ENCODE measurements at regions not wholly inside any gene's neighbourhood (a gene's known extent, or its start where the extent isn't known, plus 50 kb on each side); places are given as distances from the start of the nearest gene placed in this dataset.

DNA sequence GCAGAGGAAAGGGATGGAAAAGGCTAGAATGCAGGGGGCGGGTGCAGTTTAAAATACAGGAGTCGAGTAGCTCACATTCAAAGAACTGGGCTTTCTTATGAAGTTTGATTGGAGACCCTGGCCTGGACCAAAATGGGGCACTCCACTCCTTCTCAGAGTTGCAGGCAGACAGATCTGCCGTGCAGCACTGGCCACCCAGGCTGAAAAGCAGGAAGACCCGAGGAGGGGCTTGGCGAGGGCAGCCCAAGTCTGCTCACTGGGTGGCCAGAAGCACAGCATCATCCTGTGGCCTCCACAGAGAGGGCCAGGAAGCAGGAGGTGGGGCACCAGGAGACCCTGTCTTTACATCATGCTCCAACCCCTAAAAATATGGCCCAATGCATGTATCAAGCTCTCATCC is 109.1 kb upstream of the BCL2L14 start:
- TF ChIP-seq, protein P1, sequence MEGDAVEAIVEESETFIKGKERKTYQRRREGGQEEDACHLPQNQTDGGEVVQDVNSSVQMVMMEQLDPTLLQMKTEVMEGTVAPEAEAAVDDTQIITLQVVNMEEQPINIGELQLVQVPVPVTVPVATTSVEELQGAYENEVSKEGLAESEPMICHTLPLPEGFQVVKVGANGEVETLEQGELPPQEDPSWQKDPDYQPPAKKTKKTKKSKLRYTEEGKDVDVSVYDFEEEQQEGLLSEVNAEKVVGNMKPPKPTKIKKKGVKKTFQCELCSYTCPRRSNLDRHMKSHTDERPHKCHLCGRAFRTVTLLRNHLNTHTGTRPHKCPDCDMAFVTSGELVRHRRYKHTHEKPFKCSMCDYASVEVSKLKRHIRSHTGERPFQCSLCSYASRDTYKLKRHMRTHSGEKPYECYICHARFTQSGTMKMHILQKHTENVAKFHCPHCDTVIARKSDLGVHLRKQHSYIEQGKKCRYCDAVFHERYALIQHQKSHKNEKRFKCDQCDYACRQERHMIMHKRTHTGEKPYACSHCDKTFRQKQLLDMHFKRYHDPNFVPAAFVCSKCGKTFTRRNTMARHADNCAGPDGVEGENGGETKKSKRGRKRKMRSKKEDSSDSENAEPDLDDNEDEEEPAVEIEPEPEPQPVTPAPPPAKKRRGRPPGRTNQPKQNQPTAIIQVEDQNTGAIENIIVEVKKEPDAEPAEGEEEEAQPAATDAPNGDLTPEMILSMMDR (IDR thresholded peaks at IDR 0.05), result no peak
- TF ChIP-seq, protein P2, sequence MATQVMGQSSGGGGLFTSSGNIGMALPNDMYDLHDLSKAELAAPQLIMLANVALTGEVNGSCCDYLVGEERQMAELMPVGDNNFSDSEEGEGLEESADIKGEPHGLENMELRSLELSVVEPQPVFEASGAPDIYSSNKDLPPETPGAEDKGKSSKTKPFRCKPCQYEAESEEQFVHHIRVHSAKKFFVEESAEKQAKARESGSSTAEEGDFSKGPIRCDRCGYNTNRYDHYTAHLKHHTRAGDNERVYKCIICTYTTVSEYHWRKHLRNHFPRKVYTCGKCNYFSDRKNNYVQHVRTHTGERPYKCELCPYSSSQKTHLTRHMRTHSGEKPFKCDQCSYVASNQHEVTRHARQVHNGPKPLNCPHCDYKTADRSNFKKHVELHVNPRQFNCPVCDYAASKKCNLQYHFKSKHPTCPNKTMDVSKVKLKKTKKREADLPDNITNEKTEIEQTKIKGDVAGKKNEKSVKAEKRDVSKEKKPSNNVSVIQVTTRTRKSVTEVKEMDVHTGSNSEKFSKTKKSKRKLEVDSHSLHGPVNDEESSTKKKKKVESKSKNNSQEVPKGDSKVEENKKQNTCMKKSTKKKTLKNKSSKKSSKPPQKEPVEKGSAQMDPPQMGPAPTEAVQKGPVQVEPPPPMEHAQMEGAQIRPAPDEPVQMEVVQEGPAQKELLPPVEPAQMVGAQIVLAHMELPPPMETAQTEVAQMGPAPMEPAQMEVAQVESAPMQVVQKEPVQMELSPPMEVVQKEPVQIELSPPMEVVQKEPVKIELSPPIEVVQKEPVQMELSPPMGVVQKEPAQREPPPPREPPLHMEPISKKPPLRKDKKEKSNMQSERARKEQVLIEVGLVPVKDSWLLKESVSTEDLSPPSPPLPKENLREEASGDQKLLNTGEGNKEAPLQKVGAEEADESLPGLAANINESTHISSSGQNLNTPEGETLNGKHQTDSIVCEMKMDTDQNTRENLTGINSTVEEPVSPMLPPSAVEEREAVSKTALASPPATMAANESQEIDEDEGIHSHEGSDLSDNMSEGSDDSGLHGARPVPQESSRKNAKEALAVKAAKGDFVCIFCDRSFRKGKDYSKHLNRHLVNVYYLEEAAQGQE (IDR thresholded peaks at IDR 0.05; ENCODE audit: insufficient read depth in 1 of 2, low read depth in 2 of 2, low read length in 1 of 2), result no peak
- no peak for TF ChIP-seq POLR2AphosphoS5 (IDR thresholded peaks at IDR 0.05; ENCODE audit: low read depth, low read length)

All from Panc1 (cell line).